ENCODE measurements at regions not wholly inside any gene's neighbourhood (a gene's known extent, or its start where the extent isn't known, plus 50 kb on each side); places are given as distances from the start of the nearest gene placed in this dataset.

GRCh38 chr16:73746554-73746953, 550.1 kb upstream of the PSMD7 start:
- DNase-seq (no peak), ATAC-seq (no peak), FAIRE-seq (no peak)
- Histone ChIP-seq H3K27me3 (no peaks in the 10 kb centered on the region), H3K4me3 (no peak overlapping the region), H3K27ac (no peak overlapping the region), H3K36me3 (no peaks in the 10 kb centered on the region), H3K9me3 (no peaks in the 10 kb centered on the region), H3K4me1 (no peaks in the 10 kb centered on the region)
- WGBS, 2 donors: 58 to 59% methylated on average over 2 of the region's 2 CpGs
- intact Hi-C loops (cut with DNase I): no loop called here
- no peak for TF ChIP-seq CTCF (IDR thresholded peaks at IDR 0.05)

- no peaks in the 10 kb centered on the region for H3K36me3 ChIP-seq
- H3K27ac ChIP-seq: no peak overlapping the region
- WGBS, 2 donors: 68 to 70% methylated on average over 11 of the region's 11 CpGs
- no peaks in the 10 kb centered on the region for H3K4me1 ChIP-seq
- intact Hi-C loops (cut with DNase I): no loop called here
- TF ChIP-seq CTCF (IDR thresholded peaks at IDR 0.05): no peak
- DNase-seq (no peak), ATAC-seq (no peak), FAIRE-seq (no peak)
- no peaks in the 10 kb centered on the region for H3K9me3 ChIP-seq
- no peaks in the 10 kb centered on the region for H3K27me3 ChIP-seq
- no peak overlapping the region for H3K4me3 ChIP-seq
These were observed 552.7 kb upstream of the PSMD7 start for GRCh38 chr16:73743665-73744496.

GRCh38 chr16:73739049-73739769, 557.4 kb upstream of the PSMD7 start:
- FAIRE-seq: no peak
- intact Hi-C loops (cut with DNase I): no loop called here
- Histone ChIP-seq H3K27ac (no peak overlapping the region), H3K4me1 (no peaks in the 10 kb centered on the region), H3K36me3 (no peaks in the 10 kb centered on the region), H3K27me3 (no peaks in the 10 kb centered on the region), H3K9me3 (no peaks in the 10 kb centered on the region), H3K4me3 (no peak overlapping the region)
- 79 to 83% methylated on average over 4 of the region's 4 CpGs for WGBS, 2 donors
- ATAC-seq: no peak
- DNase-seq: no peak
- TF ChIP-seq CTCF (IDR thresholded peaks at IDR 0.05): no peak

GRCh38 chr16:73738266-73738665, 558.3 kb upstream of the PSMD7 start:
- no peaks in the 10 kb centered on the region for H3K9me3 ChIP-seq
- H3K27ac ChIP-seq: no peak overlapping the region
- 54 to 63% methylated on average over 4 of the region's 4 CpGs for WGBS, 2 donors
- no peak for FAIRE-seq
- intact Hi-C loops (cut with DNase I): no loop called here
- TF ChIP-seq CTCF (IDR thresholded peaks at IDR 0.05): no peak
- no peaks in the 10 kb centered on the region for H3K4me1 ChIP-seq
- DNase-seq: no peak
- H3K27me3 ChIP-seq: no peaks in the 10 kb centered on the region
- H3K4me3 ChIP-seq: no peak overlapping the region
- no peak for ATAC-seq
- no peaks in the 10 kb centered on the region for H3K36me3 ChIP-seq

- no peaks in the 10 kb centered on the region for H3K27me3 ChIP-seq
- intact Hi-C loops (cut with DNase I): no loop called here
- FAIRE-seq (no peak), ATAC-seq (no peak), DNase-seq (no peak)
- H3K4me1 ChIP-seq: no peaks in the 10 kb centered on the region
- no peak for TF ChIP-seq CTCF (IDR thresholded peaks at IDR 0.05)
- 20 to 33% methylated on average over 3 of the region's 3 CpGs for WGBS, 2 donors
- no peak overlapping the region for H3K27ac ChIP-seq
- no peaks in the 10 kb centered on the region for H3K9me3 ChIP-seq
- no peaks in the 10 kb centered on the region for H3K36me3 ChIP-seq
- H3K4me3 ChIP-seq: no peak overlapping the region
These were observed 559.0 kb upstream of the PSMD7 start for GRCh38 chr16:73737637-73738036.
